HG03432 (cell line): ENCODE measurements at regions not wholly inside any gene's neighbourhood (a gene's known extent, or its start where the extent isn't known, plus 50 kb on each side); places are given as distances from the start of the nearest gene placed in this dataset.

Source experiments
- ATAC-seq: cut with Tn5 transposase; IDR thresholded peaks from one replicate; pipeline ENCODE4 v1.9.1; 2021; ENCODE audit warnings: mild to moderate bottlenecking, moderate library complexity; ENCODE audit not compliant: unreplicated experiment

- no peak for ATAC-seq
Measured at GRCh38 chr11:33646629-33647028, 54.0 kb downstream of the C11orf91 start.

GRCh38 chr11:33646168-33646567 is 54.5 kb downstream of the C11orf91 start:
- ATAC-seq, result no peak

- ATAC-seq, result no peak
Measured at GRCh38 chr11:33645686-33646085, 54.9 kb downstream of the C11orf91 start.

- no peak for ATAC-seq
Measured at GRCh38 chr11:33643167-33643824, 57.3 kb downstream of the C11orf91 start.

GRCh38 chr11:33642461-33643166 is 58.0 kb downstream of the C11orf91 start:
- no peak for ATAC-seq

- no peak for ATAC-seq
Measured at GRCh38 chr11:33640730-33641371, 59.8 kb downstream of the C11orf91 start.

- ATAC-seq, result no peak
Measured at GRCh38 chr11:33638608-33639007, 62.0 kb downstream of the C11orf91 start.

- no peak for ATAC-seq
Measured at GRCh38 chr11:33636104-33636503, 64.5 kb downstream of the C11orf91 start.

GRCh38 chr11:33635161-33635560 is 65.5 kb downstream of the C11orf91 start:
- no peak for ATAC-seq

GRCh38 chr11:33634291-33634834 is 66.3 kb downstream of the C11orf91 start:
- no peak for ATAC-seq

- ATAC-seq, result no peak
Measured at GRCh38 chr11:33633251-33634003, 67.2 kb downstream of the C11orf91 start.

- ATAC-seq, result no peak
Measured at GRCh38 chr11:33631749-33632091, 68.9 kb downstream of the C11orf91 start.

GRCh38 chr11:33630936-33631748 is 69.5 kb downstream of the C11orf91 start:
- ATAC-seq, result no peak

GRCh38 chr11:33624083-33624482 is 76.5 kb downstream of the C11orf91 start:
- no peak for ATAC-seq

GRCh38 chr11:33622806-33623205 is 77.8 kb downstream of the C11orf91 start:
- no peak for ATAC-seq

GRCh38 chr11:33622186-33622585 is 78.4 kb downstream of the C11orf91 start:
- no peak for ATAC-seq

GRCh38 chr11:33620423-33621171 is 80.0 kb downstream of the C11orf91 start:
- no peak for ATAC-seq

- ATAC-seq, result no peak
Measured at GRCh38 chr11:33618956-33619355, 81.7 kb downstream of the C11orf91 start.

- ATAC-seq, result no peak
Measured at GRCh38 chr11:33618351-33618710, 82.3 kb downstream of the C11orf91 start.
